ENCODE measurements at regions not wholly inside any gene's neighbourhood (a gene's known extent, or its start where the extent isn't known, plus 50 kb on each side); places are given as distances from the start of the nearest gene placed in this dataset.

- DNase-seq (ENCODE audit: low spot score), result no peak
- no peak overlapping the region for H3K27ac Mint-ChIP-seq
- ChIA-PET CTCF (no interaction called here), POLR2A (no interaction called here)
- H3K36me3 Mint-ChIP-seq, result peaks cover 10% of the 10 kb centered on the region
- ATAC-seq, result no peak
- no peak for TF ChIP-seq CDX4 (CRISPR knock-in tag; IDR thresholded peaks at IDR 0.05; ENCODE audit: borderline replicate concordance)
- TF ChIP-seq MXD4 (CRISPR knock-in tag; IDR thresholded peaks at IDR 0.05; ENCODE audit: borderline replicate concordance), result no peak
- no peak for TF ChIP-seq SMAD4 (CRISPR knock-in tag; IDR thresholded peaks at IDR 0.05)
- TF ChIP-seq FOXP1 (CRISPR knock-in tag; IDR thresholded peaks at IDR 0.05; ENCODE audit: borderline replicate concordance), result no peak
- TF ChIP-seq CREB1 (CRISPR knock-in tag; IDR thresholded peaks at IDR 0.05), result no peak
- TF ChIP-seq E2F1 (CRISPR knock-in tag; IDR thresholded peaks at IDR 0.05), result no peak
- no peak for TF ChIP-seq JAZF1 (CRISPR knock-in tag; IDR thresholded peaks at IDR 0.05)
- no peak for TF ChIP-seq ZNF219 (CRISPR knock-in tag; IDR thresholded peaks at IDR 0.05; ENCODE audit: borderline replicate concordance)
- no peak for TF ChIP-seq ZNF138 (CRISPR knock-in tag; conservative IDR thresholded peaks at IDR 0.05)
- TF ChIP-seq CTCF (IDR thresholded peaks at IDR 0.05), result no peak
- TF ChIP-seq ESRRA (CRISPR knock-in tag; IDR thresholded peaks at IDR 0.05; ENCODE audit: borderline replicate concordance), result no peak
- no peak for TF ChIP-seq PRRX2 (CRISPR knock-in tag; IDR thresholded peaks at IDR 0.05)
- no peak for TF ChIP-seq ZNF512 (CRISPR knock-in tag; IDR thresholded peaks at IDR 0.05; ENCODE audit: borderline replicate concordance)
- TF ChIP-seq NFE2L1 (CRISPR knock-in tag; IDR thresholded peaks at IDR 0.05), result no peak
- TF ChIP-seq TP53 (CRISPR knock-in tag; IDR thresholded peaks at IDR 0.05), result no peak
- TF ChIP-seq GRHL2 (CRISPR knock-in tag; IDR thresholded peaks at IDR 0.05; ENCODE audit: insufficient replicate concordance, severe bottlenecking), result no peak
- H3K9me3 Mint-ChIP-seq, result peaks cover 21% of the 10 kb centered on the region
- no peaks in the 10 kb centered on the region for H3K27me3 Mint-ChIP-seq (ENCODE audit: low read depth)
- peaks cover 19% of the 10 kb centered on the region for H3K4me1 Mint-ChIP-seq
- no peak overlapping the region for H3K4me3 Mint-ChIP-seq
These were observed 57.1 kb upstream of the SERTM1 start for GRCh38 chr13:36616706-36617105.

- Mint-ChIP-seq H3K27me3 (ENCODE audit: low read depth) (no peaks in the 10 kb centered on the region; the same call in 1 of the 2 replicates), H3K4me1 (0 out of 2 replicates have a peak, but pooled peaks cover 3% of the 10 kb centered on the region), H3K4me3 (no peak overlapping the region), H3K27ac (no peak overlapping the region), H3K36me3 (peaks cover 10% of the 10 kb centered on the region), H3K9me3 (peaks cover 21% of the 10 kb centered on the region)
- ATAC-seq (no peak), DNase-seq (ENCODE audit: low spot score) (no peak)
- ChIA-PET CTCF (no interaction called here), POLR2A (no interaction called here)
- TF ChIP-seq GRHL2 (CRISPR knock-in tag; IDR thresholded peaks at IDR 0.05; ENCODE audit: insufficient replicate concordance, severe bottlenecking), result no peak
- TF ChIP-seq ZNF671 (CRISPR knock-in tag; IDR thresholded peaks at IDR 0.05), result no peak
- TF ChIP-seq TCF7 (CRISPR knock-in tag; IDR thresholded peaks at IDR 0.05; ENCODE audit: low read depth), result no peak
- TF ChIP-seq STAT6 (CRISPR knock-in tag; conservative IDR thresholded peaks at IDR 0.05; ENCODE audit: low read depth), result no peak
- no peak for TF ChIP-seq PRDM15 (CRISPR knock-in tag; IDR thresholded peaks at IDR 0.05)
- no peak for TF ChIP-seq SMAD4 (CRISPR knock-in tag; IDR thresholded peaks at IDR 0.05)
- TF ChIP-seq E2F5 (CRISPR knock-in tag; IDR thresholded peaks at IDR 0.05), result no peak
- TF ChIP-seq PREB (CRISPR knock-in tag; IDR thresholded peaks at IDR 0.05; ENCODE audit: borderline replicate concordance), result no peak
These were observed 54.3 kb upstream of the SERTM1 start for GRCh38 chr13:36619535-36619934.

Data from WTC11 (cell line).